ENCODE measurements at regions not wholly inside any gene's neighbourhood (a gene's known extent, or its start where the extent isn't known, plus 50 kb on each side); places are given as distances from the start of the nearest gene placed in this dataset.
"Not testable (repeated sequence)": the region's sequence is repeated elsewhere in the genome, so short reads cannot be mapped to it uniquely, and the experiment has no call there.

DNA sequence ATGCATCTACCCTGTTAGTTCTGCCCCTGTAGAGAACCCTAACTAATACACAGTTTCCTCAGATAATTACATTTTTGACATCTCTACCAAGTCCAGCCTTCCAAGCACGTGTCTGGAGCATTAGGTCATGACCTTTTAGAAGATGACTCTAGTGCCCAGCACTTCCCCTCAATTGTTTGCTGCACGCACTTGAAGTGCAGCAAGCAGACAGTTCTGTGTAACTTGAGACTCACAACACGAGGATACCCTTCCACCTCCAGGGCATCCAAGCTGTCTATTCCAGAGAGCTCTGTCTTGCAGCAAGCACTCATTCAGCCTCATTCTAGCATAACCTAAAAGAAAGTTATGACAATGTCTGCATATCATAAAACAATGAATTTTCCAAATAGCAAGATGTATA, 1410.5 kb upstream of the CDH18 start:
- Histone ChIP-seq H3K9me3 (ENCODE audit: insufficient read depth, low read length, severe bottlenecking) (no peaks in the 10 kb centered on the region), H2AFZ (ENCODE audit: low read depth, low read length) (no peak overlapping the region), H3K4me3 (ENCODE audit: low read depth in 1 of 2, low read length in 2 of 2) (no peak overlapping the region), H3K9ac (ENCODE audit: low read depth, low read length) (no peak overlapping the region), H4K20me1 (ENCODE audit: insufficient read depth, low read length) (no peaks in the 10 kb centered on the region), H3K27ac (ENCODE audit: low read length) (no peak overlapping the region), H3K4me1 (ENCODE audit: insufficient read depth, low read length) (no peaks in the 10 kb centered on the region), H3K36me3 (ENCODE audit: insufficient read depth, low read length) (no peaks in the 10 kb centered on the region), H3K27me3 (ENCODE audit: insufficient read depth, low read length, poor library complexity) (no peaks in the 10 kb centered on the region), H3K4me2 (ENCODE audit: insufficient read depth, low read length) (no peak overlapping the region), H3K79me2 (ENCODE audit: insufficient read depth, low read length) (no peaks in the 10 kb centered on the region)
- TF ChIP-seq CTCF (IDR thresholded peaks at IDR 0.05; ENCODE audit: borderline replicate concordance, extremely low read depth, low read length, poor library complexity, severe bottlenecking), result no peak
- no peak for TF ChIP-seq EZH2 (IDR thresholded peaks at IDR 0.05; ENCODE audit: borderline replicate concordance, low read depth, low read length, severe bottlenecking)
- DNase-seq (no peak), ATAC-seq (ENCODE audit: insufficient read depth, low read depth) (no peak)

GRCh38 chr5:21397693-21398092, 1409.7 kb upstream of the CDH18 start:
- DNase-seq (no peak), ATAC-seq (ENCODE audit: insufficient read depth, low read depth) (no peak)
- H3K27ac ChIP-seq (ENCODE audit: low read length), result no peak overlapping the region
- no peaks in the 10 kb centered on the region for H4K20me1 ChIP-seq (ENCODE audit: insufficient read depth, low read length)
- no peak overlapping the region for H2AFZ ChIP-seq (ENCODE audit: low read depth, low read length)
- H3K27me3 ChIP-seq (ENCODE audit: insufficient read depth, low read length, poor library complexity), result no peaks in the 10 kb centered on the region
- H3K9me3 ChIP-seq (ENCODE audit: insufficient read depth, low read length, severe bottlenecking), result no peaks in the 10 kb centered on the region
- H3K4me2 ChIP-seq (ENCODE audit: insufficient read depth, low read length), result no peak overlapping the region
- no peaks in the 10 kb centered on the region for H3K79me2 ChIP-seq (ENCODE audit: insufficient read depth, low read length)
- H3K36me3 ChIP-seq (ENCODE audit: insufficient read depth, low read length), result no peaks in the 10 kb centered on the region
- no peak overlapping the region for H3K9ac ChIP-seq (ENCODE audit: low read depth, low read length)
- no peaks in the 10 kb centered on the region for H3K4me1 ChIP-seq (ENCODE audit: insufficient read depth, low read length)
- no peak overlapping the region for H3K4me3 ChIP-seq (ENCODE audit: low read depth in 1 of 2, low read length in 2 of 2)
- TF ChIP-seq EZH2 (IDR thresholded peaks at IDR 0.05; ENCODE audit: borderline replicate concordance, low read depth, low read length, severe bottlenecking) (no peak), CTCF (IDR thresholded peaks at IDR 0.05; ENCODE audit: borderline replicate concordance, extremely low read depth, low read length, poor library complexity, severe bottlenecking) (no peak)

GRCh38 chr5:21391506-21391905, 1403.5 kb upstream of the CDH18 start:
- Histone ChIP-seq H3K4me1 (ENCODE audit: insufficient read depth, low read length) (no peaks in the 10 kb centered on the region), H3K27ac (ENCODE audit: low read length) (no peak overlapping the region), H4K20me1 (ENCODE audit: insufficient read depth, low read length) (no peaks in the 10 kb centered on the region), H3K4me2 (ENCODE audit: insufficient read depth, low read length) (no peak overlapping the region), H3K9ac (ENCODE audit: low read depth, low read length) (no peak overlapping the region), H3K9me3 (ENCODE audit: insufficient read depth, low read length, severe bottlenecking) (no peaks in the 10 kb centered on the region), H2AFZ (ENCODE audit: low read depth, low read length) (no peak overlapping the region), H3K27me3 (ENCODE audit: insufficient read depth, low read length, poor library complexity) (no peaks in the 10 kb centered on the region), H3K4me3 (ENCODE audit: low read depth in 1 of 2, low read length in 2 of 2) (no peak overlapping the region), H3K36me3 (ENCODE audit: insufficient read depth, low read length) (no peaks in the 10 kb centered on the region), H3K79me2 (ENCODE audit: insufficient read depth, low read length) (no peaks in the 10 kb centered on the region)
- TF ChIP-seq CTCF (IDR thresholded peaks at IDR 0.05; ENCODE audit: borderline replicate concordance, extremely low read depth, low read length, poor library complexity, severe bottlenecking), result peak; percentile 30
- TF ChIP-seq EZH2 (IDR thresholded peaks at IDR 0.05; ENCODE audit: borderline replicate concordance, low read depth, low read length, severe bottlenecking), result no peak
- ATAC-seq (ENCODE audit: insufficient read depth, low read depth), result no peak
- DNase-seq, result no peak

DNA sequence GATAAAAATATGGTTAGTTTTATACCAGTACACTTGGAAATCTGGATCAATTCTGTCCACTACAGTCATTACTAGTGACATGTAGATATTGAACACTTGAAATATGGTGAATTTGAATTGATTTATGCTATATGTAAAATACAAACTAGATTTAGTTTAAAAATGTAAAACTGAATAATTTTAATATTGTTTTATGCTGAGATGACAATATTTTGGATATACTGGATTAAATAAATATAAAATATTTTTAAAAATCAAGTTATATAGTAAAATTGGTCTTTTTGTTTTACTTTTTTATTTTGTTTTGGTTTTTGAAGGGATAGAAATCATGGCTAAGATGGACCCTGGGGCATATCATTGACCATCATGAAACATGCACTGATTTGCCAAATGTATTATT, 1372.8 kb upstream of the CDH18 start:
- not testable (repeated sequence) for H3K79me2 ChIP-seq (ENCODE audit: insufficient read depth, low read length); H3K4me2 ChIP-seq (ENCODE audit: insufficient read depth, low read length); H3K4me1 ChIP-seq (ENCODE audit: insufficient read depth, low read length); H3K36me3 ChIP-seq (ENCODE audit: insufficient read depth, low read length); ATAC-seq (ENCODE audit: insufficient read depth, low read depth); H3K27ac ChIP-seq (ENCODE audit: low read length); H3K4me3 ChIP-seq (ENCODE audit: low read depth in 1 of 2, low read length in 2 of 2); H3K9me3 ChIP-seq (ENCODE audit: insufficient read depth, low read length, severe bottlenecking); DNase-seq; H4K20me1 ChIP-seq (ENCODE audit: insufficient read depth, low read length); H2AFZ ChIP-seq (ENCODE audit: low read depth, low read length); H3K27me3 ChIP-seq (ENCODE audit: insufficient read depth, low read length, poor library complexity); H3K9ac ChIP-seq (ENCODE audit: low read depth, low read length)

DNA sequence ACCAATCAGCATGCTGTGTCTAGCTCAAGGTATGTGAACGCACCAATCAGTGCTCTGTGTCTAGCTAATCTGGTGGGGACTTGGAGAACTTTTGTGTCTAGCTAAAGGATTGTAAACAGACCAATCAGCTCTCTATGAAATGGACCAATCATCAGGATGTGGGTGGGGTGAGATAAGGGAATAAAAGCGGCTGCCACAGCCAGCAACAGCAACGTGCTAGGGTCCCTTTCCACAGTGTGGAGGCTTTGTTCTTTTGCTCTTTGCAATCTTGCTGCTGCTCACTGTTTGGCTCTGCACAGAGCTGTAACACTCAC, 1353.9 kb upstream of the CDH18 start:
- not testable (repeated sequence) for H3K36me3 ChIP-seq (ENCODE audit: insufficient read depth, low read length); H3K27ac ChIP-seq (ENCODE audit: low read length)

More for the DNA sequence above, 1353.9 kb upstream of the CDH18 start:
- not testable (repeated sequence) for H3K4me2 ChIP-seq (ENCODE audit: insufficient read depth, low read length); H3K9ac ChIP-seq (ENCODE audit: low read depth, low read length); H3K27me3 ChIP-seq (ENCODE audit: insufficient read depth, low read length, poor library complexity); H3K79me2 ChIP-seq (ENCODE audit: insufficient read depth, low read length); H3K9me3 ChIP-seq (ENCODE audit: insufficient read depth, low read length, severe bottlenecking); H4K20me1 ChIP-seq (ENCODE audit: insufficient read depth, low read length); H3K4me1 ChIP-seq (ENCODE audit: insufficient read depth, low read length); H2AFZ ChIP-seq (ENCODE audit: low read depth, low read length)
- ATAC-seq (ENCODE audit: insufficient read depth, low read depth) (peak; percentile 73), DNase-seq (peak; percentile 56)
- peak overlapping the region in 1 of 2 experiments; percentile 50; a peak in 2 of 4 replicates for H3K4me3 ChIP-seq (ENCODE audit: low read depth in 1 of 2, low read length in 2 of 2)

Data from DND-41 (cell line).